H1 (cell line): ENCODE measurements at regions not wholly inside any gene's neighbourhood (a gene's known extent, or its start where the extent isn't known, plus 50 kb on each side); places are given as distances from the start of the nearest gene placed in this dataset.

Source experiments
- CTCF ChIP-seq, 3 experiments: IDR thresholded peaks; 1 replicate in 2 of 3; 2 replicates in 1 of 3; pipeline versions ENCODE4 v1.5.1 to v1.6.1; 2011; ENCODE audit warnings: low read length in 3 of 3, mild to moderate bottlenecking in 3 of 3, inconsistent platforms in 2 of 3, low read depth in 1 of 3, moderate library complexity in 1 of 3; ENCODE audit not compliant: insufficient read depth in 1 of 3; ENCODE audit errors: control extremely low read depth in 1 of 3
- EP300 ChIP-seq, 2 experiments: IDR thresholded peaks; 1 replicate in 1 of 2; 2 replicates in 1 of 2; pipeline ENCODE4 v1.6.1; 2011 to 2012; ENCODE audit warnings: low read depth in 2 of 2, low read length in 2 of 2, mild to moderate bottlenecking in 2 of 2, borderline replicate concordance in 1 of 2, inconsistent platforms in 1 of 2, moderate library complexity in 1 of 2
- EZH2 ChIP-seq: fragments of 200-600 bp; sonication (generic); IDR thresholded peaks from 2 replicates; pipeline ENCODE4 v1.7.1; 2012; ENCODE audit warnings: low read depth, mild to moderate bottlenecking, moderate library complexity, low read length, inconsistent platforms; ENCODE audit not compliant: severe bottlenecking
- JUND ChIP-seq: IDR thresholded peaks from 2 replicates; pipeline ENCODE4 v1.6.1; 2011; ENCODE audit warnings: mild to moderate bottlenecking, improper control_type of control experiment, low read length
- KDM1A ChIP-seq: fragments of 200-600, 300-600 bp; sonication (generic); IDR thresholded peaks from 2 replicates; pipeline ENCODE4 v1.7.1; 2016; ENCODE audit warnings: mild to moderate bottlenecking, low read length, borderline replicate concordance
- NRF1 ChIP-seq: IDR thresholded peaks from 2 replicates; pipeline ENCODE4 v1.6.1; 2011; ENCODE audit warnings: mild to moderate bottlenecking, low read depth, low read length, improper control_type of control experiment
- POLR2A ChIP-seq, 2 experiments: IDR thresholded peaks; 1 replicate in 1 of 2; 2 replicates in 1 of 2; pipeline ENCODE4 v1.6.1; 2011; ENCODE audit warnings: low read depth in 2 of 2, low read length in 2 of 2, mild to moderate bottlenecking in 2 of 2; ENCODE audit errors: control extremely low read depth in 1 of 2
- POLR2AphosphoS5 ChIP-seq: IDR thresholded peaks from 2 replicates; pipeline ENCODE4 v1.6.1; 2011; ENCODE audit warnings: low read depth, low read length
- RAD21 ChIP-seq, 2 experiments: IDR thresholded peaks in 1 of 2; conservative IDR thresholded peaks in 1 of 2; 2 replicates each; pipeline ENCODE4 v1.6.1; 2011; ENCODE audit warnings: low read depth in 2 of 2, low read length in 2 of 2, improper control_type of control experiment in 1 of 2, inconsistent platforms in 1 of 2, mild to moderate bottlenecking in 1 of 2, moderate library complexity in 1 of 2
- RFX5 ChIP-seq: IDR thresholded peaks from 2 replicates; pipeline ENCODE4 v1.6.1; 2011; ENCODE audit warnings: low read depth, low read length, improper control_type of control experiment, borderline replicate concordance
- RXRA ChIP-seq: IDR thresholded peaks from 2 replicates; pipeline ENCODE4 v1.6.1; 2011; ENCODE audit warnings: low read depth, mild to moderate bottlenecking, low read length, moderate library complexity; ENCODE audit not compliant: insufficient read depth
- TAF7 ChIP-seq: optimal IDR thresholded peaks from 2 replicates; pipeline ENCODE3; 2011; ENCODE audit warnings: low read depth, mild to moderate bottlenecking, inconsistent platforms, low read length, moderate library complexity, borderline replicate concordance
- USF2 ChIP-seq: IDR thresholded peaks from 2 replicates; pipeline ENCODE4 v1.6.1; 2011; ENCODE audit warnings: low read length, improper control_type of control experiment
- TF ChIP-seq, protein P1 (sequence below): IDR thresholded peaks from 2 replicates; pipeline ENCODE4 v1.6.1; 2011; ENCODE audit warnings: low read depth, mild to moderate bottlenecking, low read length; ENCODE audit not compliant: insufficient read depth

DNA sequence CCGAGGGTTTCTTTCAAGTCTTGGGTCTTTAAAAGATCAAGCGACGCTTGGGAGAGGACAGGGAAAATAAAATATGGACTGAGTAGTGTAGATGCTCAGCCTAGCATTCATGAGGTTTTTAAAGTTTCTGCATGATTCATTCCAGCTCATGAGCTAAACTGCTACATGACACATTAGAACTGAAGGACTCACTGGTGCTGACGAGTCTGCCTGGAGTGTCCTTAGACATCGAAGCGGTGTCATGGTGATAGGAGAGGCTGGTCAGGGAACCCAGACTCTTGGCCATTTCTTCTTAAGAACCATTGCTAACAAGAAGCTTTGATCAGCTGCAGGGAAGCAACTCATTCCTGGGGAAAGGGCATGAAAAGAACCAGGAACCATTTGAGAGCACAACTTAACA lies 158.6 kb downstream of the TRIML1 start:
- TF ChIP-seq NRF1 = no peak
- no peak for TF ChIP-seq POLR2A (IDR thresholded peaks at IDR 0.05; ENCODE audit: control extremely low read depth in 1 of 2, low read depth in 2 of 2, low read length in 2 of 2)
- TF ChIP-seq CTCF (IDR thresholded peaks at IDR 0.05; ENCODE audit: control extremely low read depth in 1 of 3, insufficient read depth in 1 of 3, low read depth in 1 of 3, low read length in 3 of 3) = no peak
- TF ChIP-seq TAF7 = no peak
- TF ChIP-seq USF2 = no peak
- TF ChIP-seq KDM1A = no peak
- TF ChIP-seq, protein P1, sequence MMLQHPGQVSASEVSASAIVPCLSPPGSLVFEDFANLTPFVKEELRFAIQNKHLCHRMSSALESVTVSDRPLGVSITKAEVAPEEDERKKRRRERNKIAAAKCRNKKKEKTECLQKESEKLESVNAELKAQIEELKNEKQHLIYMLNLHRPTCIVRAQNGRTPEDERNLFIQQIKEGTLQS = no peak
- TF ChIP-seq EZH2 = no peak
- no peak for TF ChIP-seq EP300 (IDR thresholded peaks at IDR 0.05; ENCODE audit: borderline replicate concordance in 1 of 2, low read depth in 2 of 2, low read length in 2 of 2)
- TF ChIP-seq RAD21 (IDR thresholded peaks at IDR 0.05 in 1 of 2, conservative IDR thresholded peaks at IDR 0.05 in 1 of 2; ENCODE audit: low read depth in 2 of 2, low read length in 2 of 2) = no peak
- TF ChIP-seq POLR2AphosphoS5 = no peak
- no peak for TF ChIP-seq RFX5
- no peak for TF ChIP-seq RXRA
- TF ChIP-seq JUND = no peak
